Breast epithelium (tissue), 3 donors: ENCODE measurements at regions not wholly inside any gene's neighbourhood (a gene's known extent, or its start where the extent isn't known, plus 50 kb on each side); places are given as distances from the start of the nearest gene placed in this dataset.

Experiments used
- POLR2AphosphoS5 ChIP-seq, 3 donors: sonication (generic); formaldehyde crosslinking; IDR thresholded peaks; one replicate each; pipeline ENCODE4 v1.6.1; 2017; ENCODE audit warnings: antibody characterized with exemption in 3 of 3
- TF ChIP-seq, protein P1 (sequence below), 3 donors: fragments of 450-650 bp; IDR thresholded peaks; one replicate each; pipeline ENCODE4 v1.5.1; 2016 to 2017; ENCODE audit warnings: antibody characterized with exemption in 3 of 3, mild to moderate bottlenecking in 3 of 3, moderate library complexity in 3 of 3

DNA sequence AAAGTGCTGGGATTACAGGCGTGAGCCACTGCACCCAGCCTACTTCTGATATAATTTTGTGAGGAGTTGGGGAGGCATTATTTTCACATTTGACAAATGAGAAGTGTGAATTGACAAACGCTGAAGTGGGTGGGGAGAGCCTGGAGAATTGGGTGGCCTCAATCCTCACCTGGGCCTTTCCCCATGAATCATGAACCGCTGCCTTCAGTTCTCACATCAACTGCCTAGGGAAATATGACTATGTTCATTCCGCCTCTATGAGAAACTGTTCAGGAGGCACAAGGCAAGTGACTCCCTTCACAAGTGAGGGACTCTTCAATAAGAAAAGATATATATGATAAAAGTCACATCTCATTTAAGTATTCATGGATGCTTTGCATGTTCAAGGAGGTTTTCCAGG is 96.6 kb upstream of the RND3 start:
- TF ChIP-seq POLR2AphosphoS5 (IDR thresholded peaks at IDR 0.05), result no peak
- TF ChIP-seq, protein P1, sequence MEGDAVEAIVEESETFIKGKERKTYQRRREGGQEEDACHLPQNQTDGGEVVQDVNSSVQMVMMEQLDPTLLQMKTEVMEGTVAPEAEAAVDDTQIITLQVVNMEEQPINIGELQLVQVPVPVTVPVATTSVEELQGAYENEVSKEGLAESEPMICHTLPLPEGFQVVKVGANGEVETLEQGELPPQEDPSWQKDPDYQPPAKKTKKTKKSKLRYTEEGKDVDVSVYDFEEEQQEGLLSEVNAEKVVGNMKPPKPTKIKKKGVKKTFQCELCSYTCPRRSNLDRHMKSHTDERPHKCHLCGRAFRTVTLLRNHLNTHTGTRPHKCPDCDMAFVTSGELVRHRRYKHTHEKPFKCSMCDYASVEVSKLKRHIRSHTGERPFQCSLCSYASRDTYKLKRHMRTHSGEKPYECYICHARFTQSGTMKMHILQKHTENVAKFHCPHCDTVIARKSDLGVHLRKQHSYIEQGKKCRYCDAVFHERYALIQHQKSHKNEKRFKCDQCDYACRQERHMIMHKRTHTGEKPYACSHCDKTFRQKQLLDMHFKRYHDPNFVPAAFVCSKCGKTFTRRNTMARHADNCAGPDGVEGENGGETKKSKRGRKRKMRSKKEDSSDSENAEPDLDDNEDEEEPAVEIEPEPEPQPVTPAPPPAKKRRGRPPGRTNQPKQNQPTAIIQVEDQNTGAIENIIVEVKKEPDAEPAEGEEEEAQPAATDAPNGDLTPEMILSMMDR (IDR thresholded peaks at IDR 0.05), result no peak
